Activated T-helper 9 cell treated with anti-CD3 and anti-CD28 coated beads, Interleukin-2, amount 50 U/mL, for 16 hours (primary cell): ENCODE measurements at regions not wholly inside any gene's neighbourhood (a gene's known extent, or its start where the extent isn't known, plus 50 kb on each side); places are given as distances from the start of the nearest gene placed in this dataset.
"Not testable (repeated sequence)": the region's sequence is repeated elsewhere in the genome, so short reads cannot be mapped to it uniquely, and the experiment has no call there.

ENCODE experiments used
- DNase-seq: peaks from one replicate; pipeline ENCODE4 v3.0.0-alpha.2; 2020; ENCODE audit warnings: low read depth

DNA sequence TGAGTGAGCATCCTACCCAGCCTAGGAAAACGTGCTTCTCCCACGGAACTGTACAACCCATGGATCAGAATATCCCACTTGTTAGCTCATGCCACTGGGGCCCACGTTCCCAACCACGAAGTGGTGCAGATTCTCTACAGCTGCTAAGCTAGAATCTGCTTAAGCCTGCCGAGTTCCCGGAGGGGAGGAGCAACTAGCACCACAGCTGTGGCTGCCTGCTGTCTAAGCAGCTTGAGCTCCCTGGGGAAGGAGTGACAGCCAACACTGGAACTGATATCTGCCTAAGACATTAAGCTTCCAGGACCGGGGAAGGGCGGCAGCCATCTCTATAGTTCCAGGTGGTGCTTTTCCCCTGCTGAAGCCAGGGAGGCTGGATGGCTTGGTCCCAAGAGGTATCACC is 334.7 kb upstream of the CHRM2 start:
- no peak for DNase-seq

DNA sequence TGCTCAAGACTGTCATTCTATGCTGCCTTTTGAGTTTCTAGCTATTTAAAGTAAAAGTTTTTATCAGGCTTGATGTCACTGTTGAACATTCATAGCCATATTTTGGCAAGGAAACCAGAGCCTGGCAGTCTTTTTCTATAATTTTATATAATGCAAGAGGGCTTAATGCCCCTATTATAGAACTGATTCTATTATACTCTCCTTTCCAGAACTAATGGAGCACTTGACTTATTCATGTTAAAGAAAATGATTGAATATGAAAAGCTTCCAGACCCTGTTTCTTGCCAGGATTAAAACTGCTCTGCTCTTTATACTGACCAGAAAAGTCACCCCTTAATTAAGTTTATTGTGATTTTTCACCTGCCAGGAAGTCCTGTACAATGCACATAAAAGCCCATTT is 337.6 kb upstream of the CHRM2 start:
- DNase-seq = no peak

DNA sequence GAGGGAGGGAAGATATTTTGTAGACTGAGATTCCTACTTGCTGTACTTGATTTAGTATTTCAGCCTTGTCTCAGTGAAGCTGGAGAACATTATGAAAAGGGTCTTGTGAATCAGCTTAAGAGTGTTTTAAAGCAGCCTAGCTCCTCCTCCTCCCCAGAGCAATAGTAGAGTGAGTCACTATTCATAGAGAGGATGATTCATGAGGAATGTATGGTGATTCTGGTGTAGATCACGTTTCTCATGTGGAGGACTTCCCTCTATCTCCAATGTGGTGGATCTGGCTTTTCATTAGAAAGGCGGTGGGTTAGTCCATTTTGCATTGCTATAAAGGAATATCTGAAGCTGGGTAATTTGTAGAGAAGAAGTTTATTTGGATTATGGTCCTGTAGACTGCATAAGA is 340.1 kb upstream of the CHRM2 start:
- no peak for DNase-seq

DNA sequence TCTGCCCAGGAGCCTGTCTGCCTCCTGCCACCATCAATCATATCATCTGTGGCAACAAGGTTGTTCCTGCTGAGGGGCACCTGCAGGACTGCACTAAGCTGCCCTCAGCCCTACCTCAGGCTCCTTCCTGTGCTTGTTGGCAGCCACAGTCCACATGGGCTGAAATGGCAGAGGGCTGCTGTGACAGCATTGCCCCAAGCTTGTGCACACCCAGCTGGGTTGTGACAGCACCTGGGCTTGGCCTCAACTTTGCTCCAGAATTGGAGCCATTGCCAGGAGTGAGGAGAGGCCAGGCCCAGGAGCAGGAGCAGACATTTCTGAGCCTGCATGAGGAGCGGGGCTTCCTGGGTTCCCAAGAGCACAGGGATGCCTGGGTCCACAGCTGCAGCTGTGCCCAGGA is 340.9 kb upstream of the CHRM2 start:
- no peak for DNase-seq

GRCh38 chr7:136526408-136527105 is 341.9 kb upstream of the CHRM2 start:
- DNase-seq = no peak

DNA sequence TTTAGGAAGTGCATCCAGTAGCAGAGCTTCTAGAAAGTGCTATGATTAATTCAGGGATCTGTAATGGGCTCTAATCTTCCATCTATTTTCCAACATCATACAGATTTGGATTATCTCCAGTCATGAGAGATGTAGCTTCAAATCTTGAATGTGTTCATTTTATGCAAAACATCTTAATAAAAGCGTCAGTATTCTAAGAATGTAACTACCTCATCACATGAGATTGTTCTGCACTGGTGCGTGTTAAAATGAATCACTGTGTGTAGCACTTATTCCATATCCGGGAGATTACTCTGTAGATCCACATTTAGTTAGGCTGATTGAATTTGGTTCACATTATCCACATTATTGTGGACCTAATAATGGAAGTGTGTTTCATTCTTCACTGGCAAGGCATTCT is 344.9 kb upstream of the CHRM2 start:
- DNase-seq = no peak

DNA sequence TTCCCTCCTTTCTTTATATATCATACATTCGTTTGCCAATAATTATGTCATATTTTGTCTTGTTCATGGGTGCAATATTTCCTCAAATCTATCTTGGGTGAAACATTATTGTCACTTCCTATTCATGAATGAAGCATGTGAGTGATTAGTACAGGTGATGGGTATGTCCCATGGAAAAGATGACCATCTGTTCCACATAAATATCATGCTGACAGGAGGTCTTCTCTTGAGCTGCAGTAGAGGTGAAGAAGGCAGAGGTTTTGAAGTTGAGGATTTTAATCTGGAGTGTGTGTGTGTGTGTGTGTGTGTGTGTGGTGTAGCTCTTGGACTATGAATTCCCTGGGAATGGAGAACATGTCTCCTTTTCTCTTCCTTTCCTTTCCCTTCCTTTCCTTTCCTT is 350.5 kb upstream of the CHRM2 start:
- no peak for DNase-seq

- no peak for DNase-seq
Observed at GRCh38 chr7:136514776-136515175, 353.7 kb upstream of the CHRM2 start.

- DNase-seq = no peak
Observed at GRCh38 chr7:136513744-136514143, 354.7 kb upstream of the CHRM2 start.

GRCh38 chr7:136509466-136509865 is 359.0 kb upstream of the CHRM2 start:
- DNase-seq = no peak

DNA sequence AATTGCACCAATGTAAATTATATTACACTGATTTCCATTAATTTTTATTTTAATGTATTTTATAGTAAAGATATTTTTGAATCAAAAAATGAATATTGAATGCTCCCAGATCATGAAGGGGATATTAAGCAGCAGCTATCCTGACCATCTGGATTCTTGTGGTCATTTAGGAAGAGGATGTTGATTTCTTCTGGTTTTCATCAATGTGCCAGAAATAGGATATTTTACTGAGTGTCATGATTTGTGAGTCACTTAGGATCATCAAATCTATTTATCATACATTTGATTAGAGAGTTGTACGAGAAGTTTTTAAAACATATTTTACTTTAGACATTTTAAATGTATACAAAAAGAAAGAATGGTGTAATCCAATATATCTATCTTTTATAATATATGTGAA is 366.3 kb upstream of the CHRM2 start:
- DNase-seq = no peak

- no peak for DNase-seq
Observed at GRCh38 chr7:136501151-136501550, 367.3 kb upstream of the CHRM2 start.

- DNase-seq = no peak
Observed at GRCh38 chr7:136496551-136496950, 371.9 kb upstream of the CHRM2 start.

DNA sequence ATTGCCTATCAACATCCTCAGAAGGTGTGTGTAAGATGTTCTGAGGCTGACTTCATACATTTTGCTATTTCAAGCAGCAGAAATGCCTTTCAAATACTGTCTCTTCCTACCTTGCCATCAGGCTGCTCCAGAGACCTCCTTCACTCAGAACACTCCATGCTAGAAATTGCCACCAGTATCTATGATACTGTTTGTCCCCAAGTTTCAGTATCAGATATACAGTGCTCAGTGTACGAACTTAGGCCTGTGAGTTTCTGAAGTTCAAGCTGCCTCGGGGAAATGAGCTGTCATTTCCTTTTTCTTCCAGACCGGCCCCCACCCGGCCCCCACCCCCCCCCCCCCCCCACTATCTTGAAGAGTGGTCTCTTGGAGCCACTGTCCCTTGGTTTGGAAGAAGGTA is 373.4 kb upstream of the CHRM2 start:
- DNase-seq = no peak

- DNase-seq = no peak
Observed at GRCh38 chr7:136492366-136492765, 376.1 kb upstream of the CHRM2 start.

GRCh38 chr7:136489808-136490207 is 378.6 kb upstream of the CHRM2 start:
- no peak for DNase-seq

DNA sequence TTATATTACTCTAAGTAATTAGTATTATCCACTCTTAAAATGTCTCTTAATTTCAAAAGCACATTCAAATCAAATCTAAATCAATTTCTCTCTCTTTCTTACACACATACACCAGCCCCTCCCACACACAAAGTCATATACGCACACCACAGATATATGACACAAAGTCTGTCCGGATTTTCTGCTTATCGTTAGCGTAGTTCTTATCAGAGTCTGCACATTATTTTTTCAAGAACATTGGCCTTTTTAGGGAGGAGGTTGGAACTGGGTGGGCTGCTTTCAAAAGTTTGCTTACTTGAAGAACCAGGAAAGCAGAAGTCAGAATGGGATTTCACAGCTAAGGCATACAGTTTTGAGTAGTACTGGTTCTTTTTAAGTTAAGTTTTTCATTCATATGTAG is 387.6 kb upstream of the CHRM2 start:
- DNase-seq = no peak

GRCh38 chr7:136479922-136480321 is 388.5 kb upstream of the CHRM2 start:
- DNase-seq = no peak

DNA sequence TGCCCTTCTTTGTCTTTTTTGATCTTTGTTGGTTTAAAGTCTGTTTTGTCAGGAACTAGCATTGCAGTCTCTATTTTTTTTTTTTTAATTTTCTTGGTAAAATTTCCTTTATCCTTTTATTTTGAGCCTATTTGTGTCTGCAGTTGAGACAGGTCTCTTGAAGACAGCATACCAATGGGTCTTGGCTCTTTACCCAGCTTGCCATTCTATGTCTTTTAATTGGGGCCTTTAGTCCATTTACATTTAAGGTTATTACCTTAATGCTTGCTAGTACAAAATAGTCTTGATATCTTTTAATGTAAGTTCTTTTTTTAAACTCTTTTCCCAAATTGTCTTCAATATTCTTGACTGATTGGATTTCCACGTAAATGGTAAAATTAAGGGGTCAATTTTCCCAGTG is 398.3 kb upstream of the CHRM2 start:
- no peak for DNase-seq

GRCh38 chr7:136452949-136453348 is 415.5 kb upstream of the CHRM2 start:
- DNase-seq = no peak

- no peak for DNase-seq
Observed at GRCh38 chr7:136446751-136447150, 421.7 kb upstream of the CHRM2 start.

DNA sequence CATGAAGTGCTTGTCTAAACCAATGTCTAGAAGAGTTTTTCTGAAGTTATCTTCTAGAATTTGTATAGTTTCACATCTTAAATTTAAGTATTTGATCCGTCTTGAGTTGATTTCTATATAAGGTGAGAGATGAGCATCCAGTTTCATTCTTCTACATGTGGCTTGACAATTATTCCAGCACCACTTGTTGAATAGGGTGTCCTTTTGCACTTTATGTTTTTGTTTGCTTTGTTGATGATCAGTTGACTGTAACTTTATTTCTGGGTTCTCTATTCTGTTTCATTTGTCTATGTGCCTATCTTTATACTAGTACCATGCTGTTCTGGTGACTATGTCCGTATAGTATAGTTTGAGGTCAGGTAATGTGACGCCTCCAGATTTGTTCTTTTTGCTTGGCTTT is 426.6 kb upstream of the CHRM2 start:
- DNase-seq = no peak

GRCh38 chr7:136431736-136432135 is 436.7 kb upstream of the CHRM2 start:
- DNase-seq = not testable (repeated sequence)

DNA sequence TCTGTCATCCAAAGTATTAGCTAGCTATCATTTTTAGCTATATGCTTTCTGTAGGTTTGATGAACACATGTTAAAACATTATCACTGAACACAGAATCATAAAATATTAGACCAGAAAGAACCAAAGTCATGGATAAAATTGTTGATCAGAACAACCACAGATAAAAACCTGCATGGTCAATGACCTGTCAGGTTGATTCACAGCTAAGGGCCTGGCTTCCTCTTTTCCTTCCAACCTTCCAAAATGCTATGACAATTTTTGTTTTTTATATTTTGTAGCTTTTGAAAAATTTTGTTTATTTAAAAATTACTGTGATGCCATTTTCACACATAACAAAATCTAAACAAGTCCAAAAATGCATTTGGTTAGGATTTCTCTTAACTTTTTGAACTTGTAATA is 444.4 kb upstream of the CHRM2 start:
- no peak for DNase-seq

DNA sequence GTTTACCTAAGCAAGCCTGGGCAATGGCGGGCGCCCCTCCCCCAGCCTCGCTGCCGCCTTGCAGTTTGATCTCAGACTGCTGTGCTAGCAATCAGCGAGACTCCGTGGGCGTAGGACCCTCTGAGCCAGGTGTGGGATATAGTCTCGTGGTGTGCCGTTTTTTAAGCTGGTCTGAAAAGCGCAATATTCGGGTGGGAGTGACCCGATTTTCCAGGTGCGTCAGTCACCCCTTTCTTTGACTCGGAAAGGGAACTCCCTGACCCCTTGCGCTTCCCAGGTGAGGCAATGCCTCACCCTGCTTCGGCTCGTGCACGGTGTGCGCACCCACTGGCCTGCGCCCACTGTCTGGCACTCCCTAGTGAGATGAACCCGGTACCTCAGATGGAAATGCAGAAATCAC is 442.6 kb upstream of the MTPN start:
- not testable (repeated sequence) for DNase-seq
